ENCODE measurements at regions not wholly inside any gene's neighbourhood (a gene's known extent, or its start where the extent isn't known, plus 50 kb on each side); places are given as distances from the start of the nearest gene placed in this dataset.
A peak's percentile ranks its signal among the peaks of the same experiment; 100 is the strongest.

- DNase-seq: no peak
These were observed 513.6 kb downstream of the HTR7 start for GRCh38 chr10:90344226-90344625.

GRCh38 chr10:90347239-90347638 lies 510.6 kb downstream of the HTR7 start:
- no peak for DNase-seq

GRCh38 chr10:90350122-90350521 lies 507.7 kb downstream of the HTR7 start:
- DNase-seq: no peak

- no peak for DNase-seq
These were observed 505.6 kb downstream of the HTR7 start for GRCh38 chr10:90352288-90352687.

- DNase-seq: no peak
These were observed 502.9 kb downstream of the HTR7 start for GRCh38 chr10:90354914-90355313.

GRCh38 chr10:90363799-90364483 lies 493.9 kb downstream of the HTR7 start:
- DNase-seq: no peak

GRCh38 chr10:90372451-90372850 lies 485.4 kb downstream of the HTR7 start:
- no peak for DNase-seq

GRCh38 chr10:90373911-90374310 lies 483.9 kb downstream of the HTR7 start:
- DNase-seq: no peak

GRCh38 chr10:90378524-90379076 lies 479.2 kb downstream of the HTR7 start:
- no peak for DNase-seq

- no peak for DNase-seq
These were observed 476.4 kb downstream of the HTR7 start for GRCh38 chr10:90381468-90381867.

GRCh38 chr10:90389876-90390275 lies 468.0 kb downstream of the HTR7 start:
- DNase-seq: no peak

- no peak for DNase-seq
These were observed 463.5 kb downstream of the HTR7 start for GRCh38 chr10:90394311-90394710.

- no peak for DNase-seq
These were observed 461.1 kb downstream of the HTR7 start for GRCh38 chr10:90396721-90397120.

- DNase-seq: no peak
These were observed 459.3 kb downstream of the HTR7 start for GRCh38 chr10:90398566-90398965.

GRCh38 chr10:90399782-90400181 lies 458.1 kb downstream of the HTR7 start:
- no peak for DNase-seq

- DNase-seq: no peak
These were observed 454.4 kb downstream of the HTR7 start for GRCh38 chr10:90403211-90404000.

GRCh38 chr10:90407131-90407530 lies 450.7 kb downstream of the HTR7 start:
- no peak for DNase-seq

GRCh38 chr10:90407851-90408250 lies 450.0 kb downstream of the HTR7 start:
- no peak for DNase-seq

- no peak for DNase-seq
These were observed 445.3 kb downstream of the HTR7 start for GRCh38 chr10:90412582-90412981.

- no peak for DNase-seq
These were observed 444.6 kb downstream of the HTR7 start for GRCh38 chr10:90413196-90413595.

- DNase-seq: no peak
These were observed 442.9 kb downstream of the HTR7 start for GRCh38 chr10:90414926-90415325.

GRCh38 chr10:90417029-90417428 lies 440.8 kb downstream of the HTR7 start:
- peak; percentile 58 for DNase-seq

- DNase-seq: no peak
These were observed 440.2 kb downstream of the HTR7 start for GRCh38 chr10:90417476-90418210.
